Stomach (tissue), 4 donors: ENCODE measurements at regions not wholly inside any gene's neighbourhood (a gene's known extent, or its start where the extent isn't known, plus 50 kb on each side); places are given as distances from the start of the nearest gene placed in this dataset.

Experiments
- CTCF ChIP-seq, 7 experiments: fragments of 450-650 bp in 4 of 7; fragments of 200-600 bp in 3 of 7; sonication (generic) in 3 of 7; IDR thresholded peaks; one replicate each; pipeline ENCODE4 v1.5.1; 2016 to 2019; ENCODE audit warnings: antibody characterized with exemption in 7 of 7, control low read depth in 2 of 7, mild to moderate bottlenecking in 1 of 7
- EP300 ChIP-seq: sonication (generic); formaldehyde crosslinking; IDR thresholded peaks from one replicate; pipeline ENCODE4 v1.6.1; 2017; ENCODE audit warnings: antibody characterized with exemption

GRCh38 chr4:162727232-162727631, 439.5 kb downstream of the NAF1 start:
- TF ChIP-seq EP300 (no peak), CTCF (IDR thresholded peaks at IDR 0.05) (no peak)
